NCI-H2227 (cell line): ENCODE measurements at regions not wholly inside any gene's neighbourhood (a gene's known extent, or its start where the extent isn't known, plus 50 kb on each side); places are given as distances from the start of the nearest gene placed in this dataset.

Experiments used
- DNase-seq: peaks from one replicate; lab custom pipeline; 2025; ENCODE audit not compliant: unreplicated experiment; lab: John Stamatoyannopoulos, UW

- DNase-seq: no peak
Observed at GRCh38 chr21:17987382-17988101, 168.4 kb upstream of the C21orf91 start.

GRCh38 chr21:17981060-17981740, 162.0 kb upstream of the C21orf91 start:
- DNase-seq: no peak

- DNase-seq: no peak
Observed at GRCh38 chr21:17979763-17980162, 160.6 kb upstream of the C21orf91 start.

GRCh38 chr21:17978895-17979294, 159.7 kb upstream of the C21orf91 start:
- no peak for DNase-seq

- no peak for DNase-seq
Observed at GRCh38 chr21:17976691-17977090, 157.5 kb upstream of the C21orf91 start.

- DNase-seq: no peak
Observed at GRCh38 chr21:17976139-17976538, 157.0 kb upstream of the C21orf91 start.

- no peak for DNase-seq
Observed at GRCh38 chr21:17967319-17967718, 148.2 kb upstream of the C21orf91 start.

- DNase-seq: no peak
Observed at GRCh38 chr21:17964716-17965115, 145.6 kb upstream of the C21orf91 start.

GRCh38 chr21:17964199-17964598, 145.0 kb upstream of the C21orf91 start:
- no peak for DNase-seq

GRCh38 chr21:17950591-17950990, 131.4 kb upstream of the C21orf91 start:
- DNase-seq: no peak

GRCh38 chr21:17949421-17949820, 130.3 kb upstream of the C21orf91 start:
- DNase-seq: no peak

- DNase-seq: no peak
Observed at GRCh38 chr21:17947531-17947930, 128.4 kb upstream of the C21orf91 start.

- no peak for DNase-seq
Observed at GRCh38 chr21:17931080-17931479, 111.9 kb upstream of the C21orf91 start.

GRCh38 chr21:17930093-17930492, 110.9 kb upstream of the C21orf91 start:
- DNase-seq: no peak

- DNase-seq: no peak
Observed at GRCh38 chr21:17929510-17929909, 110.4 kb upstream of the C21orf91 start.

GRCh38 chr21:17925899-17926298, 106.7 kb upstream of the C21orf91 start:
- DNase-seq: no peak

GRCh38 chr21:17925000-17925610, 105.9 kb upstream of the C21orf91 start:
- peak; percentile 79 for DNase-seq

- no peak for DNase-seq
Observed at GRCh38 chr21:17921579-17922530, 102.7 kb upstream of the C21orf91 start.

- no peak for DNase-seq
Observed at GRCh38 chr21:17915976-17916375, 96.8 kb upstream of the C21orf91 start.

- DNase-seq: no peak
Observed at GRCh38 chr21:17911628-17912027, 92.5 kb upstream of the C21orf91 start.
